Neural cell (in vitro differentiated cells): ENCODE measurements at regions not wholly inside any gene's neighbourhood (a gene's known extent, or its start where the extent isn't known, plus 50 kb on each side); places are given as distances from the start of the nearest gene placed in this dataset.

Source experiments
- H2AFZ ChIP-seq: fragments of 200-600, 300-800 bp; sonication (generic), shearing (Covaris generic); 2 replicates; pipeline ENCODE4 v1.6.0; 2014; ENCODE audit warnings: low read depth, mild to moderate bottlenecking, antibody characterized with exemption, low read length, moderate library complexity
- H3F3A ChIP-seq: fragments of 200-600 bp; shearing (Covaris generic); 2 replicates; pipeline ENCODE4 v1.6.1; 2016; ENCODE audit warnings: mild to moderate bottlenecking, moderate library complexity, mixed read lengths, antibody characterized with exemption, low read length; ENCODE audit not compliant: insufficient read depth, poor library complexity, severe bottlenecking
- H3K27ac ChIP-seq: fragments of 200-600, 300-800 bp; sonication (generic), shearing (Covaris generic); 2 replicates; pipeline ENCODE4 v1.5.1; 2014; ENCODE audit warnings: mild to moderate bottlenecking, low read length, moderate library complexity
- H3K27me3 ChIP-seq: fragments of 300-800, 200-600 bp; sonication (generic), shearing (Covaris generic); 2 replicates; pipeline ENCODE4 v1.6.0; 2014; ENCODE audit warnings: mild to moderate bottlenecking, low read depth, low read length, moderate library complexity; ENCODE audit not compliant: insufficient read depth
- H3K36me3 ChIP-seq: fragments of 300-800, 200-600 bp; sonication (generic), shearing (Covaris generic); 2 replicates; pipeline ENCODE4 v1.5.1; 2014; ENCODE audit warnings: mild to moderate bottlenecking, antibody characterized with exemption, low read length, moderate library complexity; ENCODE audit not compliant: insufficient read depth
- H3K4me2 ChIP-seq: fragments of 300-800, 200-600 bp; sonication (generic), shearing (Covaris generic); 2 replicates; pipeline ENCODE4 v1.6.0; 2014; ENCODE audit warnings: mild to moderate bottlenecking, low read length
- H3K4me3 ChIP-seq: fragments of 300-800, 200-600 bp; sonication (generic), shearing (Covaris generic); 2 replicates; pipeline ENCODE4 v1.5.1; 2014; ENCODE audit warnings: mild to moderate bottlenecking, low read length, moderate library complexity
- H3K79me2 ChIP-seq: fragments of 200-600 bp; shearing (Covaris generic); replicated peaks from 2 replicates; pipeline ENCODE4 v1.6.0; 2014; ENCODE audit warnings: mild to moderate bottlenecking, low read length, moderate library complexity; ENCODE audit not compliant: insufficient read depth
- H3K9ac ChIP-seq: fragments of 300-800, 200-600 bp; sonication (generic), shearing (Covaris generic); 2 replicates; pipeline ENCODE4 v1.6.1; 2016; ENCODE audit warnings: mild to moderate bottlenecking, low read length, mixed read lengths
- H3K9me2 ChIP-seq: fragments of 200-600 bp; shearing (Covaris generic); 2 replicates; pipeline ENCODE4 v1.6.1; 2016; ENCODE audit warnings: mild to moderate bottlenecking, low read length, mixed read lengths; ENCODE audit not compliant: insufficient read depth
- H3K9me3 ChIP-seq: fragments of 200-600, 300-800 bp; sonication (generic), shearing (Covaris generic); 2 replicates; pipeline ENCODE4 v1.6.1; 2016; ENCODE audit warnings: mild to moderate bottlenecking, mixed run types, low read length, moderate library complexity, mixed read lengths
- H4K20me1 ChIP-seq: fragments of 200-600 bp; shearing (Covaris generic); 2 replicates; pipeline ENCODE4 v1.6.1; 2016; ENCODE audit warnings: mild to moderate bottlenecking, mixed run types; ENCODE audit not compliant: insufficient read depth
- CTCF ChIP-seq: fragments of 450-650 bp; IDR thresholded peaks from 2 replicates; pipeline ENCODE4 v1.5.1; 2014; ENCODE audit warnings: antibody characterized with exemption, mild to moderate bottlenecking, moderate library complexity; ENCODE audit not compliant: poor library complexity, severe bottlenecking
- EZH2 ChIP-seq: fragments of 200-600, 300-800 bp; shearing (Covaris generic), sonication (generic); IDR thresholded peaks from 2 replicates; pipeline ENCODE4 v1.6.1; 2014; ENCODE audit warnings: antibody characterized with exemption, low read length, borderline replicate concordance, mild to moderate bottlenecking; ENCODE audit not compliant: insufficient read depth, poor library complexity, severe bottlenecking
- MXI1 ChIP-seq: fragments of 450-650 bp; conservative IDR thresholded peaks from 2 replicates; pipeline ENCODE4 v1.6.1; 2014; ENCODE audit warnings: antibody characterized with exemption, mild to moderate bottlenecking; ENCODE audit not compliant: poor library complexity, severe bottlenecking
- POLR2AphosphoS5 ChIP-seq: IDR thresholded peaks from 2 replicates; pipeline ENCODE4 v1.6.1; 2012
- RAD21 ChIP-seq: fragments of 450-650 bp; conservative IDR thresholded peaks from 2 replicates; pipeline ENCODE4 v1.6.1; 2014; ENCODE audit warnings: antibody characterized with exemption, mild to moderate bottlenecking, moderate library complexity
- REST ChIP-seq: IDR thresholded peaks from 2 replicates; pipeline ENCODE4 v1.6.1; 2012; ENCODE audit warnings: borderline replicate concordance
- SMC3 ChIP-seq: fragments of 450-650 bp; conservative IDR thresholded peaks from 2 replicates; pipeline ENCODE4 v1.6.1; 2014; ENCODE audit warnings: antibody characterized with exemption, mild to moderate bottlenecking, moderate library complexity; ENCODE audit not compliant: poor library complexity
- TAF1 ChIP-seq: IDR thresholded peaks from 2 replicates; pipeline ENCODE4 v1.6.1; 2012; ENCODE audit warnings: low read depth

DNA sequence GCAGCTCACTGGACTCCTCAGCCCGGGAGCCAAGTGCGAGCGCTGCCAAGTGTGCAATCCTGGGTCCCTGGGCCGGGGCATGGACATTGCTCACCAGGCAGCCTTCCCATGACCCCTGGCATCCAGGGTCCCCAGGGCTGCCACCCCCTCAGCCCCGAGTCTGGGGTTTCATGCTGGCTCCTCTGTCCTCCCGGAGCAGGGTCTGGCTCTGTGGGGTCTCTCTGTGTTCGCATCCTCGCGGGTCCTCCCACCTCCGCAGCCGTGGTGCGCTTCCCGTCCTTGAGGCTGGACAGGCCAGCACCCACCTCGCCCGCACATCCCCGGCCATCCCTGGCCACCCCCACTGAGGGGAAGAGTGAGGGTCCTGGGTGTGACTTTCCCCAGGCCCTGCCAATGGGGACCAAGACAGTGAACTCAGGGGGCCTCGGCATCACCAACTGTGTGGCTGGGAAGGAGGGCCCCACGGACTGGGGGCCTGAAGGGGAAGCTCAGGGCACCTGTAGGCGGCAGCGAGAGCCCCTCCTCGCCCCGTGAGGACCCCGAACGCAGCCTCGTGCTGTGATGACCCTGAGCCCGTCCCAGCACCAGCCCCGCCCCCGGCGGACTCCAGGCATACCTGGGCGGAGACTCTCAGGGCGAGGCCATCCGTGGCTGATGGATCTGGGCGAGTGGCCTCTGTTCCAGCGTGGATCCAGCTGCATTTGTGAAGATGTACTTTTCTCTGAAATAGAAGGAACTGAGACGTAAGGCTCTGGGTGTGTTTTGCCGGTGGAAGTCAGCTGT is 50.3 kb upstream of the CFAP46 start:
- Histone ChIP-seq H3K4me2 (no peak overlapping the region), H3K27ac (no peak overlapping the region), H3K9ac (no peak overlapping the region), H3K27me3 (no peaks in the 10 kb centered on the region), H4K20me1 (no peaks in the 10 kb centered on the region), H3K79me2 (no peaks in the 10 kb centered on the region), H3K9me2 (no peaks in the 10 kb centered on the region), H3K9me3 (no peaks in the 10 kb centered on the region), H2AFZ (no peak overlapping the region), H3K4me3 (no peak overlapping the region), H3K36me3 (no peaks in the 10 kb centered on the region), H3F3A (no peaks in the 10 kb centered on the region)
- TF ChIP-seq EZH2 (no peak), SMC3 (no peak), TAF1 (no peak), CTCF (no peak), MXI1 (no peak), REST (no peak), RAD21 (no peak), POLR2AphosphoS5 (no peak)
